ENCODE measurements at regions not wholly inside any gene's neighbourhood (a gene's known extent, or its start where the extent isn't known, plus 50 kb on each side); places are given as distances from the start of the nearest gene placed in this dataset.
"Not testable (repeated sequence)": the region's sequence is repeated elsewhere in the genome, so short reads cannot be mapped to it uniquely, and the experiment has no call there.

- ChIA-PET POLR2A (no interaction called here), CTCF (no interaction called here)
Observed at GRCh38 chr3:182138393-182138792, 426.7 kb downstream of the SOX2 start.

GRCh38 chr3:182139627-182140357, 428.1 kb downstream of the SOX2 start:
- H3K9me3 ChIP-seq (ENCODE audit: control extremely low read depth in 1 of 5, control insufficient read depth in 4 of 5, insufficient read depth in 2 of 5, low read depth in 1 of 5, low read length in 4 of 5): peaks cover 0 to 1% (median 0%) of the 10 kb centered on the region in 5 experiments
- no peak overlapping the region for H3K27ac ChIP-seq (ENCODE audit: insufficient read depth in 1 of 2, low read depth in 1 of 2, low read length in 2 of 2, poor library complexity in 1 of 2, severe bottlenecking in 2 of 2)
- H3K27me3 ChIP-seq (replicated peaks in 2 of 5; ENCODE audit: control insufficient read depth in 4 of 5, insufficient read depth in 5 of 5, low read length in 4 of 5): peaks cover 0 to 3% (median 0%) of the 10 kb centered on the region in 5 experiments
- no peak for DNase-seq
- ChIA-PET POLR2A (no interaction called here), CTCF (no interaction called here)
- H3K4me3 ChIP-seq (ENCODE audit: control insufficient read depth in 1 of 7, extremely low read depth in 1 of 7, insufficient read depth in 4 of 7, low read depth in 2 of 7, low read length in 6 of 7): no peak overlapping the region
- no peaks in the 10 kb centered on the region for H3K36me3 ChIP-seq (ENCODE audit: control insufficient read depth in 4 of 4, insufficient read depth in 4 of 4, low read length in 3 of 4)
- WGBS (ENCODE audit: insufficient coverage): no CpG with 5 or more reads among the region's 7 CpGs
- no peaks in the 10 kb centered on the region for H3K4me1 ChIP-seq (ENCODE audit: control extremely low read depth in 1 of 4, control insufficient read depth in 4 of 4, insufficient read depth in 4 of 4, low read length in 3 of 4)

More at GRCh38 chr3:182138393-182138792, 426.7 kb downstream of the SOX2 start:
- no peak for DNase-seq
- Histone ChIP-seq H3K4me3 (ENCODE audit: control insufficient read depth in 1 of 7, extremely low read depth in 1 of 7, insufficient read depth in 4 of 7, low read depth in 2 of 7, low read length in 6 of 7) (no peak overlapping the region), H3K27me3 (replicated peaks in 2 of 5; ENCODE audit: control insufficient read depth in 4 of 5, insufficient read depth in 5 of 5, low read length in 4 of 5) (peaks cover 0 to 3% (median 0%) of the 10 kb centered on the region in 5 experiments), H3K27ac (ENCODE audit: insufficient read depth in 1 of 2, low read depth in 1 of 2, low read length in 2 of 2, poor library complexity in 1 of 2, severe bottlenecking in 2 of 2) (no peak overlapping the region), H3K36me3 (ENCODE audit: control insufficient read depth in 4 of 4, insufficient read depth in 4 of 4, low read length in 3 of 4) (no peaks in the 10 kb centered on the region), H3K4me1 (ENCODE audit: control extremely low read depth in 1 of 4, control insufficient read depth in 4 of 4, insufficient read depth in 4 of 4, low read length in 3 of 4) (no peaks in the 10 kb centered on the region), H3K9me3 (ENCODE audit: control extremely low read depth in 1 of 5, control insufficient read depth in 4 of 5, insufficient read depth in 2 of 5, low read depth in 1 of 5, low read length in 4 of 5) (peaks cover 0 to 1% (median 0%) of the 10 kb centered on the region in 5 experiments)
- no CpG with 5 or more reads among the region's 1 CpG for WGBS (ENCODE audit: insufficient coverage)

GRCh38 chr3:182142928-182143327, 431.2 kb downstream of the SOX2 start:
- no peak overlapping the region for H3K27ac ChIP-seq (ENCODE audit: insufficient read depth in 1 of 2, low read depth in 1 of 2, low read length in 2 of 2, poor library complexity in 1 of 2, severe bottlenecking in 2 of 2)
- WGBS (ENCODE audit: insufficient coverage): no CpG with 5 or more reads among the region's 2 CpGs
- peaks cover 0 to 1% (median 0%) of the 10 kb centered on the region in 5 experiments for H3K9me3 ChIP-seq (ENCODE audit: control extremely low read depth in 1 of 5, control insufficient read depth in 4 of 5, insufficient read depth in 2 of 5, low read depth in 1 of 5, low read length in 4 of 5)
- ChIA-PET CTCF (no interaction called here), POLR2A (no interaction called here)
- H3K4me3 ChIP-seq (ENCODE audit: control insufficient read depth in 1 of 7, extremely low read depth in 1 of 7, insufficient read depth in 4 of 7, low read depth in 2 of 7, low read length in 6 of 7): no peak overlapping the region
- no peak for DNase-seq
- no peaks in the 10 kb centered on the region for H3K36me3 ChIP-seq (ENCODE audit: control insufficient read depth in 4 of 4, insufficient read depth in 4 of 4, low read length in 3 of 4)
- no peaks in the 10 kb centered on the region for H3K4me1 ChIP-seq (ENCODE audit: control extremely low read depth in 1 of 4, control insufficient read depth in 4 of 4, insufficient read depth in 4 of 4, low read length in 3 of 4)
- H3K27me3 ChIP-seq (replicated peaks in 2 of 5; ENCODE audit: control insufficient read depth in 4 of 5, insufficient read depth in 5 of 5, low read length in 4 of 5): peaks cover 0 to 3% (median 0%) of the 10 kb centered on the region in 5 experiments

- no CpG with 5 or more reads among the region's 2 CpGs for WGBS (ENCODE audit: insufficient coverage)
- DNase-seq: no peak
- Histone ChIP-seq H3K27me3 (replicated peaks in 2 of 5; ENCODE audit: control insufficient read depth in 4 of 5, insufficient read depth in 5 of 5, low read length in 4 of 5) (peaks cover 0 to 3% (median 0%) of the 10 kb centered on the region in 5 experiments), H3K4me1 (ENCODE audit: control extremely low read depth in 1 of 4, control insufficient read depth in 4 of 4, insufficient read depth in 4 of 4, low read length in 3 of 4) (no peaks in the 10 kb centered on the region), H3K4me3 (ENCODE audit: control insufficient read depth in 1 of 7, extremely low read depth in 1 of 7, insufficient read depth in 4 of 7, low read depth in 2 of 7, low read length in 6 of 7) (no peak overlapping the region), H3K9me3 (ENCODE audit: control extremely low read depth in 1 of 5, control insufficient read depth in 4 of 5, insufficient read depth in 2 of 5, low read depth in 1 of 5, low read length in 4 of 5) (peaks cover 0 to 1% (median 0%) of the 10 kb centered on the region in 5 experiments), H3K27ac (ENCODE audit: insufficient read depth in 1 of 2, low read depth in 1 of 2, low read length in 2 of 2, poor library complexity in 1 of 2, severe bottlenecking in 2 of 2) (no peak overlapping the region), H3K36me3 (ENCODE audit: control insufficient read depth in 4 of 4, insufficient read depth in 4 of 4, low read length in 3 of 4) (no peaks in the 10 kb centered on the region)
- ChIA-PET CTCF (no interaction called here), POLR2A (no interaction called here)
Observed at GRCh38 chr3:182143903-182144302, 432.2 kb downstream of the SOX2 start.

- H3K27ac ChIP-seq (ENCODE audit: insufficient read depth in 1 of 2, low read depth in 1 of 2, low read length in 2 of 2, poor library complexity in 1 of 2, severe bottlenecking in 2 of 2): no peak overlapping the region
- no peak for DNase-seq
- no peak overlapping the region for H3K4me3 ChIP-seq (ENCODE audit: control insufficient read depth in 1 of 7, extremely low read depth in 1 of 7, insufficient read depth in 4 of 7, low read depth in 2 of 7, low read length in 6 of 7)
- H3K27me3 ChIP-seq (replicated peaks in 2 of 5; ENCODE audit: control insufficient read depth in 4 of 5, insufficient read depth in 5 of 5, low read length in 4 of 5): no peaks in the 10 kb centered on the region
- H3K4me1 ChIP-seq (ENCODE audit: control extremely low read depth in 1 of 4, control insufficient read depth in 4 of 4, insufficient read depth in 4 of 4, low read length in 3 of 4): no peaks in the 10 kb centered on the region
- ChIA-PET CTCF (no interaction called here), POLR2A (no interaction called here)
- H3K9me3 ChIP-seq (ENCODE audit: control extremely low read depth in 1 of 5, control insufficient read depth in 4 of 5, insufficient read depth in 2 of 5, low read depth in 1 of 5, low read length in 4 of 5): no peaks in the 10 kb centered on the region
- WGBS (ENCODE audit: insufficient coverage): 95% methylated on average over 3 of the region's 3 CpGs
- no peaks in the 10 kb centered on the region for H3K36me3 ChIP-seq (ENCODE audit: control insufficient read depth in 4 of 4, insufficient read depth in 4 of 4, low read length in 3 of 4)
Observed at GRCh38 chr3:182148360-182148759, 436.6 kb downstream of the SOX2 start.

GRCh38 chr3:182149594-182149993, 437.9 kb downstream of the SOX2 start:
- no peaks in the 10 kb centered on the region for H3K36me3 ChIP-seq (ENCODE audit: control insufficient read depth in 4 of 4, insufficient read depth in 4 of 4, low read length in 3 of 4)
- CTCF ChIA-PET: no interaction called here
- H3K4me3 ChIP-seq (ENCODE audit: control insufficient read depth in 1 of 7, extremely low read depth in 1 of 7, insufficient read depth in 4 of 7, low read depth in 2 of 7, low read length in 6 of 7): no peak overlapping the region
- POLR2A ChIA-PET: no interaction called here
- DNase-seq: no peak
- no peaks in the 10 kb centered on the region for H3K4me1 ChIP-seq (ENCODE audit: control extremely low read depth in 1 of 4, control insufficient read depth in 4 of 4, insufficient read depth in 4 of 4, low read length in 3 of 4)
- H3K9me3 ChIP-seq (ENCODE audit: control extremely low read depth in 1 of 5, control insufficient read depth in 4 of 5, insufficient read depth in 2 of 5, low read depth in 1 of 5, low read length in 4 of 5): no peaks in the 10 kb centered on the region
- no peaks in the 10 kb centered on the region for H3K27me3 ChIP-seq (replicated peaks in 2 of 5; ENCODE audit: control insufficient read depth in 4 of 5, insufficient read depth in 5 of 5, low read length in 4 of 5)
- H3K27ac ChIP-seq (ENCODE audit: insufficient read depth in 1 of 2, low read depth in 1 of 2, low read length in 2 of 2, poor library complexity in 1 of 2, severe bottlenecking in 2 of 2): no peak overlapping the region
- no CpG with 5 or more reads among the region's 3 CpGs for WGBS (ENCODE audit: insufficient coverage)

- H3K27ac ChIP-seq (ENCODE audit: insufficient read depth in 1 of 2, low read depth in 1 of 2, low read length in 2 of 2, poor library complexity in 1 of 2, severe bottlenecking in 2 of 2); H3K4me3 ChIP-seq (ENCODE audit: control insufficient read depth in 1 of 7, extremely low read depth in 1 of 7, insufficient read depth in 4 of 7, low read depth in 2 of 7, low read length in 6 of 7); H3K9me3 ChIP-seq (ENCODE audit: control extremely low read depth in 1 of 5, control insufficient read depth in 4 of 5, insufficient read depth in 2 of 5, low read depth in 1 of 5, low read length in 4 of 5); H3K27me3 ChIP-seq (replicated peaks in 2 of 5; ENCODE audit: control insufficient read depth in 4 of 5, insufficient read depth in 5 of 5, low read length in 4 of 5); H3K4me1 ChIP-seq (ENCODE audit: control extremely low read depth in 1 of 4, control insufficient read depth in 4 of 4, insufficient read depth in 4 of 4, low read length in 3 of 4); H3K36me3 ChIP-seq (ENCODE audit: control insufficient read depth in 4 of 4, insufficient read depth in 4 of 4, low read length in 3 of 4); CTCF ChIA-PET; POLR2A ChIA-PET; DNase-seq: not testable (repeated sequence)
- WGBS (ENCODE audit: insufficient coverage): 47% methylated on average over 3 of the region's 3 CpGs
Observed at GRCh38 chr3:182156326-182156725, 444.6 kb downstream of the SOX2 start.

Measured in common myeloid progenitor, CD34-positive (primary cell).